ENCODE measurements at regions not wholly inside any gene's neighbourhood (a gene's known extent, or its start where the extent isn't known, plus 50 kb on each side); places are given as distances from the start of the nearest gene placed in this dataset.

- POLR2A ChIA-PET = no interaction called here
- H3K27me3 ChIP-seq (replicated peaks in 2 of 5; ENCODE audit: control insufficient read depth in 4 of 5, insufficient read depth in 5 of 5, low read length in 4 of 5) = no peaks in the 10 kb centered on the region
- H3K4me3 ChIP-seq (ENCODE audit: control insufficient read depth in 1 of 7, extremely low read depth in 1 of 7, insufficient read depth in 4 of 7, low read depth in 2 of 7, low read length in 6 of 7) = no peak overlapping the region
- CTCF ChIA-PET = no interaction called here
- peaks cover 0 to 3% (median 1%) of the 10 kb centered on the region in 4 experiments for H3K36me3 ChIP-seq (ENCODE audit: control insufficient read depth in 4 of 4, insufficient read depth in 4 of 4, low read length in 3 of 4)
- DNase-seq = no peak
- H3K27ac ChIP-seq (ENCODE audit: insufficient read depth in 1 of 2, low read depth in 1 of 2, low read length in 2 of 2, poor library complexity in 1 of 2, severe bottlenecking in 2 of 2) = no peak overlapping the region
- 100% methylated on average over 3 of the region's 5 CpGs for WGBS (ENCODE audit: insufficient coverage)
- no peaks in the 10 kb centered on the region for H3K4me1 ChIP-seq (ENCODE audit: control extremely low read depth in 1 of 4, control insufficient read depth in 4 of 4, insufficient read depth in 4 of 4, low read length in 3 of 4)
- no peaks in the 10 kb centered on the region for H3K9me3 ChIP-seq (ENCODE audit: control extremely low read depth in 1 of 5, control insufficient read depth in 4 of 5, insufficient read depth in 2 of 5, low read depth in 1 of 5, low read length in 4 of 5)
Observed at GRCh38 chr18:39531659-39532058, 1966.1 kb upstream of the CELF4 start.

- Histone ChIP-seq H3K4me1 (ENCODE audit: control extremely low read depth in 1 of 4, control insufficient read depth in 4 of 4, insufficient read depth in 4 of 4, low read length in 3 of 4) (no peaks in the 10 kb centered on the region), H3K9me3 (ENCODE audit: control extremely low read depth in 1 of 5, control insufficient read depth in 4 of 5, insufficient read depth in 2 of 5, low read depth in 1 of 5, low read length in 4 of 5) (no peaks in the 10 kb centered on the region), H3K27ac (ENCODE audit: insufficient read depth in 1 of 2, low read depth in 1 of 2, low read length in 2 of 2, poor library complexity in 1 of 2, severe bottlenecking in 2 of 2) (no peak overlapping the region), H3K27me3 (replicated peaks in 2 of 5; ENCODE audit: control insufficient read depth in 4 of 5, insufficient read depth in 5 of 5, low read length in 4 of 5) (no peaks in the 10 kb centered on the region), H3K36me3 (ENCODE audit: control insufficient read depth in 4 of 4, insufficient read depth in 4 of 4, low read length in 3 of 4) (peaks cover 0 to 2% (median under 1%) of the 10 kb centered on the region in 4 experiments), H3K4me3 (ENCODE audit: control insufficient read depth in 1 of 7, extremely low read depth in 1 of 7, insufficient read depth in 4 of 7, low read depth in 2 of 7, low read length in 6 of 7) (no peak overlapping the region)
- DNase-seq = no peak
- 98% methylated on average over 11 of the region's 12 CpGs for WGBS (ENCODE audit: insufficient coverage)
- CTCF ChIA-PET = no interaction called here
- POLR2A ChIA-PET = no interaction called here
Observed at GRCh38 chr18:39529358-39529757, 1963.8 kb upstream of the CELF4 start.

GRCh38 chr18:39527465-39527864 lies 1961.9 kb upstream of the CELF4 start:
- H3K4me3 ChIP-seq (ENCODE audit: control insufficient read depth in 1 of 7, extremely low read depth in 1 of 7, insufficient read depth in 4 of 7, low read depth in 2 of 7, low read length in 6 of 7) = no peak overlapping the region
- H3K27ac ChIP-seq (ENCODE audit: insufficient read depth in 1 of 2, low read depth in 1 of 2, low read length in 2 of 2, poor library complexity in 1 of 2, severe bottlenecking in 2 of 2) = no peak overlapping the region
- H3K36me3 ChIP-seq (ENCODE audit: control insufficient read depth in 4 of 4, insufficient read depth in 4 of 4, low read length in 3 of 4) = peaks cover 0 to 2% (median 0%) of the 10 kb centered on the region in 4 experiments
- H3K9me3 ChIP-seq (ENCODE audit: control extremely low read depth in 1 of 5, control insufficient read depth in 4 of 5, insufficient read depth in 2 of 5, low read depth in 1 of 5, low read length in 4 of 5) = no peaks in the 10 kb centered on the region
- no peaks in the 10 kb centered on the region for H3K27me3 ChIP-seq (replicated peaks in 2 of 5; ENCODE audit: control insufficient read depth in 4 of 5, insufficient read depth in 5 of 5, low read length in 4 of 5)
- ChIA-PET POLR2A (no interaction called here), CTCF (no interaction called here)
- WGBS (ENCODE audit: insufficient coverage) = no CpG with 5 or more reads among the region's 1 CpG
- no peak for DNase-seq
- H3K4me1 ChIP-seq (ENCODE audit: control extremely low read depth in 1 of 4, control insufficient read depth in 4 of 4, insufficient read depth in 4 of 4, low read length in 3 of 4) = no peaks in the 10 kb centered on the region

- no peak overlapping the region for H3K27ac ChIP-seq (ENCODE audit: insufficient read depth in 1 of 2, low read depth in 1 of 2, low read length in 2 of 2, poor library complexity in 1 of 2, severe bottlenecking in 2 of 2)
- peaks cover 0 to 2% (median 0%) of the 10 kb centered on the region in 4 experiments for H3K36me3 ChIP-seq (ENCODE audit: control insufficient read depth in 4 of 4, insufficient read depth in 4 of 4, low read length in 3 of 4)
- DNase-seq = no peak
- CTCF ChIA-PET = no interaction called here
- H3K4me3 ChIP-seq (ENCODE audit: control insufficient read depth in 1 of 7, extremely low read depth in 1 of 7, insufficient read depth in 4 of 7, low read depth in 2 of 7, low read length in 6 of 7) = no peak overlapping the region
- no peaks in the 10 kb centered on the region for H3K9me3 ChIP-seq (ENCODE audit: control extremely low read depth in 1 of 5, control insufficient read depth in 4 of 5, insufficient read depth in 2 of 5, low read depth in 1 of 5, low read length in 4 of 5)
- H3K27me3 ChIP-seq (replicated peaks in 2 of 5; ENCODE audit: control insufficient read depth in 4 of 5, insufficient read depth in 5 of 5, low read length in 4 of 5) = no peaks in the 10 kb centered on the region
- POLR2A ChIA-PET = no interaction called here
- no peaks in the 10 kb centered on the region for H3K4me1 ChIP-seq (ENCODE audit: control extremely low read depth in 1 of 4, control insufficient read depth in 4 of 4, insufficient read depth in 4 of 4, low read length in 3 of 4)
Observed at GRCh38 chr18:39524370-39524769, 1958.8 kb upstream of the CELF4 start.

- ChIA-PET CTCF (no interaction called here), POLR2A (interaction anchor here (0.6 kb wide), 1 partner anchor 249 kb away, joined by 3 read pairs; no protein-coding TSS in a partner anchor)
- no peaks in the 10 kb centered on the region for H3K4me1 ChIP-seq (ENCODE audit: control extremely low read depth in 1 of 4, control insufficient read depth in 4 of 4, insufficient read depth in 4 of 4, low read length in 3 of 4)
- WGBS (ENCODE audit: insufficient coverage) = 100% methylated on average over 1 of the region's 1 CpG
- no peak overlapping the region for H3K27ac ChIP-seq (ENCODE audit: insufficient read depth in 1 of 2, low read depth in 1 of 2, low read length in 2 of 2, poor library complexity in 1 of 2, severe bottlenecking in 2 of 2)
- H3K4me3 ChIP-seq (ENCODE audit: control insufficient read depth in 1 of 7, extremely low read depth in 1 of 7, insufficient read depth in 4 of 7, low read depth in 2 of 7, low read length in 6 of 7) = no peak overlapping the region
- no peak for DNase-seq
- H3K27me3 ChIP-seq (replicated peaks in 2 of 5; ENCODE audit: control insufficient read depth in 4 of 5, insufficient read depth in 5 of 5, low read length in 4 of 5) = no peaks in the 10 kb centered on the region
- no peaks in the 10 kb centered on the region for H3K9me3 ChIP-seq (ENCODE audit: control extremely low read depth in 1 of 5, control insufficient read depth in 4 of 5, insufficient read depth in 2 of 5, low read depth in 1 of 5, low read length in 4 of 5)
- peaks cover 0 to 2% (median 0%) of the 10 kb centered on the region in 4 experiments for H3K36me3 ChIP-seq (ENCODE audit: control insufficient read depth in 4 of 4, insufficient read depth in 4 of 4, low read length in 3 of 4)
Observed at GRCh38 chr18:39523281-39523680, 1957.7 kb upstream of the CELF4 start.

GRCh38 chr18:39521164-39521563 lies 1955.6 kb upstream of the CELF4 start:
- Histone ChIP-seq H3K36me3 (ENCODE audit: control insufficient read depth in 4 of 4, insufficient read depth in 4 of 4, low read length in 3 of 4) (no peaks in the 10 kb centered on the region), H3K27ac (ENCODE audit: insufficient read depth in 1 of 2, low read depth in 1 of 2, low read length in 2 of 2, poor library complexity in 1 of 2, severe bottlenecking in 2 of 2) (no peak overlapping the region), H3K4me3 (ENCODE audit: control insufficient read depth in 1 of 7, extremely low read depth in 1 of 7, insufficient read depth in 4 of 7, low read depth in 2 of 7, low read length in 6 of 7) (no peak overlapping the region), H3K4me1 (ENCODE audit: control extremely low read depth in 1 of 4, control insufficient read depth in 4 of 4, insufficient read depth in 4 of 4, low read length in 3 of 4) (no peaks in the 10 kb centered on the region), H3K27me3 (replicated peaks in 2 of 5; ENCODE audit: control insufficient read depth in 4 of 5, insufficient read depth in 5 of 5, low read length in 4 of 5) (no peaks in the 10 kb centered on the region), H3K9me3 (ENCODE audit: control extremely low read depth in 1 of 5, control insufficient read depth in 4 of 5, insufficient read depth in 2 of 5, low read depth in 1 of 5, low read length in 4 of 5) (no peaks in the 10 kb centered on the region)
- DNase-seq = no peak
- ChIA-PET CTCF (no interaction called here), POLR2A (no interaction called here)

GRCh38 chr18:39519741-39520140 lies 1954.1 kb upstream of the CELF4 start:
- no peaks in the 10 kb centered on the region for H3K27me3 ChIP-seq (replicated peaks in 2 of 5; ENCODE audit: control insufficient read depth in 4 of 5, insufficient read depth in 5 of 5, low read length in 4 of 5)
- H3K9me3 ChIP-seq (ENCODE audit: control extremely low read depth in 1 of 5, control insufficient read depth in 4 of 5, insufficient read depth in 2 of 5, low read depth in 1 of 5, low read length in 4 of 5) = no peaks in the 10 kb centered on the region
- no peak for DNase-seq
- WGBS (ENCODE audit: insufficient coverage) = no CpG with 5 or more reads among the region's 2 CpGs
- H3K4me1 ChIP-seq (ENCODE audit: control extremely low read depth in 1 of 4, control insufficient read depth in 4 of 4, insufficient read depth in 4 of 4, low read length in 3 of 4) = no peaks in the 10 kb centered on the region
- no peak overlapping the region for H3K4me3 ChIP-seq (ENCODE audit: control insufficient read depth in 1 of 7, extremely low read depth in 1 of 7, insufficient read depth in 4 of 7, low read depth in 2 of 7, low read length in 6 of 7)
- ChIA-PET POLR2A (no interaction called here), CTCF (no interaction called here)
- H3K36me3 ChIP-seq (ENCODE audit: control insufficient read depth in 4 of 4, insufficient read depth in 4 of 4, low read length in 3 of 4) = no peaks in the 10 kb centered on the region
- H3K27ac ChIP-seq (ENCODE audit: insufficient read depth in 1 of 2, low read depth in 1 of 2, low read length in 2 of 2, poor library complexity in 1 of 2, severe bottlenecking in 2 of 2) = no peak overlapping the region

GRCh38 chr18:39515299-39515698 lies 1949.7 kb upstream of the CELF4 start:
- ChIA-PET POLR2A (no interaction called here), CTCF (no interaction called here)
- Histone ChIP-seq H3K4me1 (ENCODE audit: control extremely low read depth in 1 of 4, control insufficient read depth in 4 of 4, insufficient read depth in 4 of 4, low read length in 3 of 4) (no peaks in the 10 kb centered on the region), H3K9me3 (ENCODE audit: control extremely low read depth in 1 of 5, control insufficient read depth in 4 of 5, insufficient read depth in 2 of 5, low read depth in 1 of 5, low read length in 4 of 5) (no peaks in the 10 kb centered on the region), H3K4me3 (ENCODE audit: control insufficient read depth in 1 of 7, extremely low read depth in 1 of 7, insufficient read depth in 4 of 7, low read depth in 2 of 7, low read length in 6 of 7) (no peak overlapping the region), H3K36me3 (ENCODE audit: control insufficient read depth in 4 of 4, insufficient read depth in 4 of 4, low read length in 3 of 4) (no peaks in the 10 kb centered on the region), H3K27ac (ENCODE audit: insufficient read depth in 1 of 2, low read depth in 1 of 2, low read length in 2 of 2, poor library complexity in 1 of 2, severe bottlenecking in 2 of 2) (no peak overlapping the region), H3K27me3 (replicated peaks in 2 of 5; ENCODE audit: control insufficient read depth in 4 of 5, insufficient read depth in 5 of 5, low read length in 4 of 5) (no peaks in the 10 kb centered on the region)
- no peak for DNase-seq
- no CpG with 5 or more reads among the region's 3 CpGs for WGBS (ENCODE audit: insufficient coverage)
